ENCODE measurements at regions not wholly inside any gene's neighbourhood (a gene's known extent, or its start where the extent isn't known, plus 50 kb on each side); places are given as distances from the start of the nearest gene placed in this dataset.

- DNase-seq (ENCODE audit: low read depth, low spot score), result no peak
Observed at GRCh38 chr1:90405726-90406125, 311.4 kb downstream of the BARHL2 start.

- DNase-seq (ENCODE audit: low read depth, low spot score), result peak; percentile 56
Observed at GRCh38 chr1:90402893-90403849, 313.9 kb downstream of the BARHL2 start.

- DNase-seq (ENCODE audit: low read depth, low spot score), result no peak
Observed at GRCh38 chr1:90400131-90400530, 317.0 kb downstream of the BARHL2 start.

GRCh38 chr1:90396917-90397316, 320.2 kb downstream of the BARHL2 start:
- DNase-seq (ENCODE audit: low read depth, low spot score), result no peak

DNA sequence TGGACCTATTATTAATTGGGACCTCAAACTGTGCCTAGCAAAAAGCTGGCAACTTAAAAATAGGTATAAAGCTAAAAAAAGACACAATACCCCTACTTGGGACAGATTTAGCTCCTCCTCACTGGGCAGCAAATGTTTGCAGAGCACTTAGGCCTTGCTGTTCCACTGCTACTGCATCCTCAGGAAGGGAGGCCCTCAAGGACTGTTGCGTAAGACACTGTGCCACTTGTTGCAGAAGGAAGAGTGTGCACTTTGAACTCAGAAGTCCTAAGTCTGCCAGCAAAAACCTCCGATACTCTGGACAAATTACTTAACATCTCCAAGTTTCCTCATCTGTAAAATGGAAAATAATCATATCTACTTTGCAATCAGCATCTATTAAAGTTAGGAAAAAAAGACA, 322.9 kb downstream of the BARHL2 start:
- no peak for DNase-seq (ENCODE audit: low read depth, low spot score)

GRCh38 chr1:90393025-90393424, 324.1 kb downstream of the BARHL2 start:
- no peak for DNase-seq (ENCODE audit: low read depth, low spot score)

GRCh38 chr1:90391126-90391525, 326.0 kb downstream of the BARHL2 start:
- DNase-seq (ENCODE audit: low read depth, low spot score), result no peak

GRCh38 chr1:90387805-90388204, 329.3 kb downstream of the BARHL2 start:
- no peak for DNase-seq (ENCODE audit: low read depth, low spot score)

DNA sequence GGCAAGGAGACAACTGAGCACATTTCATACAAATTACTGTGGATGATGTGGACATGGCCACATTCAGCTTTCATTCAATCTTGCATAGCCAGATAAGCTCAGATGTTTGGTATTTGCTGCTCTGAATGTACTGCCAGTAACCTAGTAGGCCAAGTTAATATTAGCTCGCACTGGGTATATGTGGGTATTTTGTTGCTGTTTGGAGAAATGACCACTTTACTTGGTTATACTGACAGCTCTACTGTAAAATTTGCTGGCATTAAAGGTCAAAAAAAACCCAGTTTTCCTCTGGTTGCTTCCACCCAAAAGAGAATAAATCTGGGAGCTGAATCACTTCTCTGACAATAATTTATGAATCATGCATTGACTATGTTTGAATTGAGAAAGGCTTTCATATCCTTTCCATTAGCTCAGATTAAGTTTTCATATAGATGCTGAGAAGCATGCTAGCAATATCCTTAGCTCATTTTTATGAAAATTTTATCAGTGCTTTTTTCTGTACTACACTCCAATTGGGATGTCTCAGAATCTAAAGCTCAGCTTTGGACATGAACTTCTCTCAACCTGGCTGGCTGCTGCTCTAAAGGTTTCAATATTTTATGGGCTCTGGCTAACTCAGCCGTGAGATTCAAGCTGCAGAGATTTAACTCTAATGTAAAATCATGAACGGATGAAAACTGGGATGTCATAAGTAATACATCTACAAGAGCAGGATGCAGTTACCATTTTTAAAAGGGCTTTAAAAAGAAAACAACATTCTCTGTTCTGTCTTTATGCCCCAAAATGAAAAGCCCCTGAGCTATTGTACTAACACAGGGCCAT, 330.0 kb downstream of the BARHL2 start:
- no peak for DNase-seq (ENCODE audit: low read depth, low spot score)

- DNase-seq (ENCODE audit: low read depth, low spot score), result no peak
Observed at GRCh38 chr1:90384193-90384592, 332.9 kb downstream of the BARHL2 start.

- no peak for DNase-seq (ENCODE audit: low read depth, low spot score)
Observed at GRCh38 chr1:90382161-90382560, 334.9 kb downstream of the BARHL2 start.

DNA sequence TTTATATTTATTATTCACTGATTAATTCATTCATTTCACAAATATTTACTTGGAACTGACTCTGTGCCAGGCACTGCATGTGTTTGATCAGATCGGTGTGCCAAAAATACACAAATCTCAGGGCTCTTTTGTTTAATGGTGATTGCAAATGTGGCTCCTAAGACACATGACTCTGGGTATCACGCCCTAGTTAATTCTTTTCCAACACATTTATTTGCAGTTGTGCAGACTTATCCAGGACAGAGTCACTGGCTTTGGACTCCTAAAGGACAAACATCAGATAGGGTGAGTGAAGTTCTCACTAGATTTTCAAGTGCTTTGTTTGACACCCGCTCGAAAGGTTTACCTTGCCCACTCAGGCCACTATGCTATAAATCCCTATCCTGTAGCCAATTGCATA, 335.5 kb downstream of the BARHL2 start:
- DNase-seq (ENCODE audit: low read depth, low spot score), result no peak

- no peak for DNase-seq (ENCODE audit: low read depth, low spot score)
Observed at GRCh38 chr1:90371448-90371813, 345.7 kb downstream of the BARHL2 start.

DNA sequence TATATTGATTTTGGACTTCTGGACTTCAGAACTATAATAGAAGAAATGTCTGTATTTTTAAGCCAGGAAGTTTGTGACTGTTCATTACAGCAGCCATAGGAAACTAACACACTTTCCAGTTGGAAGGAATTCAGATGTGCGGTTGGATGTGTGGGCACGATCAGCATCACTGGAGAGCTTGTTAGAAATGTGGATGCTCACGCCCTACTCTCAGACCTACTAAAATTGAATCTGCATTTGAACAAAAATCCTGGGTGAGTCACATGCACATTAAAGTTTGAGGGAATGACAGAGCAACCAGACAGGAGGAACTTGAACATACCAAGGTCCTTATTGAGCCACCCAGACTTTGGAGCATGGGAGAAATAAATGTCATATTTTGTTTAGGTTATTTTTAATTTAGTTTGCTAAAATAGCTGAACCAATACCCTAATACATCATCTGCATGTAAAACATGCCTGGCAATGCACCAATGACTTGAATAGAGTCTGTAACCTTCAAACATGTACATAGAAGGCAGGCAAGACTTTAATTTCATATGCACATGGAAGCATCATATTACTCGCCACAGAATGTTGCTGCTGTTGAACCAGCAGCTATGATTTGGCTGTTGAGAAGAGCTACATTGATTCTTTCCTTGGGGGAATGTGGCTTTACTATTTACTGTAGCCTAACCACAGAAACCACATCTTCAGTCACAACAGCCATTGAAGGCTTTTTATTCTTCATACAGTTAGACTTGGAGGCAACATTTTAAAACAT, 346.2 kb downstream of the BARHL2 start:
- no peak for DNase-seq (ENCODE audit: low read depth, low spot score)

DNA sequence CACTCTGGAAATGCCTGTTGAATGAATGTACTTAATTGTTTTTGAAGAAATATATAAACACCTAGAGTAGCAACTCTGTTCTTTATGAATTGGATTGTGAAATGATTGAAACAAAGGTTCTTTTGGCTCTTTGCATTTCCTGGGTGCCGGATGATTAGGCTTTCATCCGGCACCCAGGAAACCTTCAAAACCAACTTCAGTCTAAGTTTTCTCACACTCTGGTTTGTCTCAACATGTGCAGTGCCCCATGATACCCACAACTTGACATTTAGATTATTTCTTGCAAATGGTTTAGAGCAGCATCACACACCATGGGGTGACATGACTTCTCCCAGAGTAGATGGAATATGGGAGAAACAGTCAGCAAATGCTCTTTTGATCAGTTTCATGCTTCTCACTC, 354.9 kb downstream of the BARHL2 start:
- DNase-seq (ENCODE audit: low read depth, low spot score), result no peak

- no peak for DNase-seq (ENCODE audit: low read depth, low spot score)
Observed at GRCh38 chr1:90361026-90361425, 356.1 kb downstream of the BARHL2 start.

DNA sequence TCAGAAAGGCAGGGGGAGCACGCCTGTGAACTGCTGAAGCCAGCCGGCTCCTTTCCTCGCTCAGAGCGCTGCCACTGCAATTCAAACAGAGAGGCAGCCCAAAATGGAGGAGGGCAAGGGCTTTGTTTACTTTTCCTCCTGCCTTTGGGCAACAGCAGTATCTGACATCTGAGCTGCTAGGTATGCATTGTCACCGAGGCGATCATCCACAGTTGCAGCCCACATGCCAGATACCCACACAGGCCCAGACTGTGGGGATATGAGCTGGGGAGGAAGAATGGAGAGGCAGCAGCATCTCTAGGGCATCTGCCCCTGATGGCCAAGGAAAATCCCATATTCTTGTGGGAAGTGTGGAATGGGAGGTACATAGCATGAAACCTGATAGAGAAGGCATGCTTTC, 357.1 kb downstream of the BARHL2 start:
- DNase-seq (ENCODE audit: low read depth, low spot score), result no peak

GRCh38 chr1:90358448-90358847, 358.7 kb downstream of the BARHL2 start:
- no peak for DNase-seq (ENCODE audit: low read depth, low spot score)

DNA sequence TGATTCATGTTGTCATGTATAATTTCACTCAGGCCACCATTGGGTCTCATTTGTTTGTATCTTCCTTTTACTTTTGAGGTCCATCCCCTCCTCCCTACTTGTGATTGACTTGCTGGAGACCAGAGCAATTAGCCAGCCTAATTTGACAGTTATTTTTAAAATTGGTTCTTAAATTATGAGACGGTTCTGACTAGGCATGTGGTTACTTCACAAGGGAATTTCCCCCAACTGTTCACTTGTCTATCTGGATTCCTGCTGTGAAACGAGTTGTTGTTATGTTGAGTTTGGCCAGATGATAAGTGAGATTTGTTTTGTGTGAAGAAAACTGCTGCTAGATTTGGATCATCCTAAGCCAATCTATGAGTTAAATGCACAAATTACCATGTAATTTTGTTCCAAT, 359.1 kb downstream of the BARHL2 start:
- no peak for DNase-seq (ENCODE audit: low read depth, low spot score)

DNA sequence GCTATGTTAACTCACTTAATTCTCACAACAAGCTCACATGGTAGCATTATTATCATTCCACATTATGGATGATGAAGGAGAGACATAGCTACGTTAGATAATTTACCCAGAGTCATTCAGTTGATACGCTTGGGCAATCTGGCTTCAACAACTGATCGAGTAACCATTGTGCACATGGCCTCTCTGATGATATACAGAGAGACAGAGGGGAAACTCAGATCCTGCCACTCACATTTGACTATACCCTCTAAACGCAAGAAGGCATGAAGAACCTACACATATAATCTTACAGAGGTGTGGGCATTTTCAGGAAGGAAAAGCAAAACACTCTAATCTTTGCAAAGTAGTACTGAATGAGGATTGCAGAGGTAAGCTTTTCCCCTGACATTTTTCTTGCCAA, 360.1 kb downstream of the BARHL2 start:
- no peak for DNase-seq (ENCODE audit: low read depth, low spot score)

- DNase-seq (ENCODE audit: low read depth, low spot score), result no peak
Observed at GRCh38 chr1:90356101-90356500, 361.0 kb downstream of the BARHL2 start.

- DNase-seq (ENCODE audit: low read depth, low spot score), result no peak
Observed at GRCh38 chr1:90354704-90355103, 359.8 kb downstream of the ZNF326 start.

All from iPS DF 19.7 (cell line).